ENCODE measurements at regions not wholly inside any gene's neighbourhood (a gene's known extent, or its start where the extent isn't known, plus 50 kb on each side); places are given as distances from the start of the nearest gene placed in this dataset.

DNA sequence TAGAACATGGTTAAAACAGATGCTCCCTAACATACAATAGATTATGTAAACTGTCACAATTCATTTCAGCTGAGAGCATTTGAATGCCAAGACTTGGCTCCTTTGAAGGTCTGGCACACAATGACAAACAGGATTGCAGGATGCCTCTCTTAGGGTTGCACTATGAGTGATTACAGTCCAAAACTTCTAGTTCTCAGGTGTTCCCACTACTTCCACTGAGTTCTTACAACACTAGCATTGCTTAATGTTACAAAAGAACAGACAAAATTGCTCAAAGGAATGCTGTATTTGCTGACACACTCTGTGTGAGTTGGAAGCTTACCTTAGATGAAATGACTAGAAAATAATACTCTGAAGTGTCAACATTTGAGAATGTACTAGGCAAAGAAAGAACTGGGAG, 2413.8 kb upstream of the RAG2 start:
- no TSS peak for BruUV-seq (replicated peaks)
- DNase-seq (ENCODE audit: low read depth, low spot score) (no peak), ATAC-seq (no peak)
- H3K4me3 ChIP-seq (ENCODE audit: low read depth in 2 of 2, low read length in 2 of 2), result no peak overlapping the region
- intact Hi-C loops (cut with micrococcal nuclease; ENCODE audit: unreplicated experiment) (loop anchor here (10.0 kb wide), 1 partner anchor 167 kb away; no protein-coding TSS in a partner anchor), in situ Hi-C loops (cut with HindIII; ENCODE audit: low pct_unique_long_range_greater_than_20kb, low sequenced_read_pairs) (no loop called here)
- H3K27me3 ChIP-seq (ENCODE audit: control insufficient read depth, insufficient read depth, low read length), result no peaks in the 10 kb centered on the region
- H3K36me3 ChIP-seq (ENCODE audit: control insufficient read depth, insufficient read depth, low read length), result no peaks in the 10 kb centered on the region
- ChIA-PET CTCF (no interaction called here), POLR2A (no interaction called here)
- no peaks in the 10 kb centered on the region for H3K4me1 ChIP-seq (ENCODE audit: control insufficient read depth, insufficient read depth, low read length)
- H3K27ac ChIP-seq (ENCODE audit: low read length), result no peak overlapping the region
- TF ChIP-seq, protein P1, sequence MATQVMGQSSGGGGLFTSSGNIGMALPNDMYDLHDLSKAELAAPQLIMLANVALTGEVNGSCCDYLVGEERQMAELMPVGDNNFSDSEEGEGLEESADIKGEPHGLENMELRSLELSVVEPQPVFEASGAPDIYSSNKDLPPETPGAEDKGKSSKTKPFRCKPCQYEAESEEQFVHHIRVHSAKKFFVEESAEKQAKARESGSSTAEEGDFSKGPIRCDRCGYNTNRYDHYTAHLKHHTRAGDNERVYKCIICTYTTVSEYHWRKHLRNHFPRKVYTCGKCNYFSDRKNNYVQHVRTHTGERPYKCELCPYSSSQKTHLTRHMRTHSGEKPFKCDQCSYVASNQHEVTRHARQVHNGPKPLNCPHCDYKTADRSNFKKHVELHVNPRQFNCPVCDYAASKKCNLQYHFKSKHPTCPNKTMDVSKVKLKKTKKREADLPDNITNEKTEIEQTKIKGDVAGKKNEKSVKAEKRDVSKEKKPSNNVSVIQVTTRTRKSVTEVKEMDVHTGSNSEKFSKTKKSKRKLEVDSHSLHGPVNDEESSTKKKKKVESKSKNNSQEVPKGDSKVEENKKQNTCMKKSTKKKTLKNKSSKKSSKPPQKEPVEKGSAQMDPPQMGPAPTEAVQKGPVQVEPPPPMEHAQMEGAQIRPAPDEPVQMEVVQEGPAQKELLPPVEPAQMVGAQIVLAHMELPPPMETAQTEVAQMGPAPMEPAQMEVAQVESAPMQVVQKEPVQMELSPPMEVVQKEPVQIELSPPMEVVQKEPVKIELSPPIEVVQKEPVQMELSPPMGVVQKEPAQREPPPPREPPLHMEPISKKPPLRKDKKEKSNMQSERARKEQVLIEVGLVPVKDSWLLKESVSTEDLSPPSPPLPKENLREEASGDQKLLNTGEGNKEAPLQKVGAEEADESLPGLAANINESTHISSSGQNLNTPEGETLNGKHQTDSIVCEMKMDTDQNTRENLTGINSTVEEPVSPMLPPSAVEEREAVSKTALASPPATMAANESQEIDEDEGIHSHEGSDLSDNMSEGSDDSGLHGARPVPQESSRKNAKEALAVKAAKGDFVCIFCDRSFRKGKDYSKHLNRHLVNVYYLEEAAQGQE (IDR thresholded peaks at IDR 0.05; ENCODE audit: insufficient read depth in 1 of 2, low read depth in 2 of 2, low read length in 1 of 2), result no peak
- TF ChIP-seq SIN3A (IDR thresholded peaks at IDR 0.05; ENCODE audit: borderline replicate concordance, insufficient read depth, low read depth, low read length), result no peak
- no peak for TF ChIP-seq POLR2AphosphoS5 (IDR thresholded peaks at IDR 0.05; ENCODE audit: low read depth, low read length)
- no peak for TF ChIP-seq TCF7L2 (IDR thresholded peaks at IDR 0.05; ENCODE audit: low read depth, low read length)
- TF ChIP-seq, protein P2, sequence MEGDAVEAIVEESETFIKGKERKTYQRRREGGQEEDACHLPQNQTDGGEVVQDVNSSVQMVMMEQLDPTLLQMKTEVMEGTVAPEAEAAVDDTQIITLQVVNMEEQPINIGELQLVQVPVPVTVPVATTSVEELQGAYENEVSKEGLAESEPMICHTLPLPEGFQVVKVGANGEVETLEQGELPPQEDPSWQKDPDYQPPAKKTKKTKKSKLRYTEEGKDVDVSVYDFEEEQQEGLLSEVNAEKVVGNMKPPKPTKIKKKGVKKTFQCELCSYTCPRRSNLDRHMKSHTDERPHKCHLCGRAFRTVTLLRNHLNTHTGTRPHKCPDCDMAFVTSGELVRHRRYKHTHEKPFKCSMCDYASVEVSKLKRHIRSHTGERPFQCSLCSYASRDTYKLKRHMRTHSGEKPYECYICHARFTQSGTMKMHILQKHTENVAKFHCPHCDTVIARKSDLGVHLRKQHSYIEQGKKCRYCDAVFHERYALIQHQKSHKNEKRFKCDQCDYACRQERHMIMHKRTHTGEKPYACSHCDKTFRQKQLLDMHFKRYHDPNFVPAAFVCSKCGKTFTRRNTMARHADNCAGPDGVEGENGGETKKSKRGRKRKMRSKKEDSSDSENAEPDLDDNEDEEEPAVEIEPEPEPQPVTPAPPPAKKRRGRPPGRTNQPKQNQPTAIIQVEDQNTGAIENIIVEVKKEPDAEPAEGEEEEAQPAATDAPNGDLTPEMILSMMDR (IDR thresholded peaks at IDR 0.05), result no peak
- H3K9me3 ChIP-seq (ENCODE audit: control insufficient read depth, insufficient read depth, low read depth, low read length), result no peaks in the 10 kb centered on the region

DNA sequence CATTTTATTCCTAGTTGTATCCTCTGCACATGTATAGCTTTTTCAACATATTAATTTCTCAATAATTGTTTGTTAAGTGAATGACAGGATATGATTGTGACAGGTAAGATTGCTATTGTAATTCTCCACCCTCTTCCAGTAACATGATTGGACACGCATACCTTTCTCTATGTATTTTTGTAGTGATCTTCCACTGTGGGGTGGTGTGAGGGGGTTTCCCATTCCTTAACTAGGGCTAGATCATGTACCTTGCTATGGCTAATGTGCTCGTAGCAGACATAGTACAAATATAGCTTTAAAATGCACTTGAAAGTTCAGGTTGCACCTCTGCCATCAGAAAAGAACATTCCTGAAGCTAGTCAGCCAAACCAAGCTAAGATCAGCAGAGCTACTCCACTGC, 2392.8 kb upstream of the RAG2 start:
- BruUV-seq (replicated peaks), result no TSS peak

More for the DNA sequence above, 2392.8 kb upstream of the RAG2 start:
- ChIA-PET POLR2A (no interaction called here), CTCF (no interaction called here)
- in situ Hi-C loops (cut with HindIII; ENCODE audit: low pct_unique_long_range_greater_than_20kb, low sequenced_read_pairs), result no loop called here
- H3K27ac ChIP-seq (ENCODE audit: low read length), result no peak overlapping the region
- TF ChIP-seq SIN3A (IDR thresholded peaks at IDR 0.05; ENCODE audit: borderline replicate concordance, insufficient read depth, low read depth, low read length), result no peak
- no peak for TF ChIP-seq POLR2AphosphoS5 (IDR thresholded peaks at IDR 0.05; ENCODE audit: low read depth, low read length)
- no peak for TF ChIP-seq TCF7L2 (IDR thresholded peaks at IDR 0.05; ENCODE audit: low read depth, low read length)
- TF ChIP-seq, protein P2 (IDR thresholded peaks at IDR 0.05), result no peak
- TF ChIP-seq, protein P1 (IDR thresholded peaks at IDR 0.05; ENCODE audit: insufficient read depth in 1 of 2, low read depth in 2 of 2, low read length in 1 of 2), result no peak
- H3K4me3 ChIP-seq (ENCODE audit: low read depth in 2 of 2, low read length in 2 of 2), result no peak overlapping the region
- H3K4me1 ChIP-seq (ENCODE audit: control insufficient read depth, insufficient read depth, low read length), result no peaks in the 10 kb centered on the region
- H3K9me3 ChIP-seq (ENCODE audit: control insufficient read depth, insufficient read depth, low read depth, low read length), result no peaks in the 10 kb centered on the region
- no peak for DNase-seq (ENCODE audit: low read depth, low spot score)
- ATAC-seq, result no peak
- no peaks in the 10 kb centered on the region for H3K36me3 ChIP-seq (ENCODE audit: control insufficient read depth, insufficient read depth, low read length)
- H3K27me3 ChIP-seq (ENCODE audit: control insufficient read depth, insufficient read depth, low read length), result no peaks in the 10 kb centered on the region
- intact Hi-C loops (cut with micrococcal nuclease; ENCODE audit: unreplicated experiment), result no loop called here

Measured in Panc1 (cell line).